Trophoblast cell (in vitro differentiated cells and primary cell): ENCODE measurements at regions not wholly inside any gene's neighbourhood (a gene's known extent, or its start where the extent isn't known, plus 50 kb on each side); places are given as distances from the start of the nearest gene placed in this dataset.

Source experiments
- DNase-seq, 2 donors: peaks; one replicate each; pipeline ENCODE4 v3.0.0-alpha.2; 2016
- H2AFZ ChIP-seq: 2 replicates; pipeline ENCODE4 v1.6.1; 2013; ENCODE audit warnings: low read length, moderate library complexity, mild to moderate bottlenecking; ENCODE audit not compliant: insufficient read depth, poor library complexity
- H2AK5ac ChIP-seq: 2 replicates; pipeline ENCODE4 v1.6.1; 2013; ENCODE audit warnings: mild to moderate bottlenecking, low read length
- H2BK120ac ChIP-seq: 2 replicates; pipeline ENCODE4 v1.6.1; 2013; ENCODE audit warnings: low read length, mild to moderate bottlenecking, moderate library complexity; ENCODE audit not compliant: insufficient read depth, poor library complexity
- H2BK12ac ChIP-seq: 2 replicates; pipeline ENCODE4 v1.6.1; 2013; ENCODE audit warnings: mild to moderate bottlenecking, low read length, moderate library complexity
- H2BK5ac ChIP-seq: 2 replicates; pipeline ENCODE4 v1.6.1; 2013; ENCODE audit warnings: low read length, low read depth, moderate library complexity, mild to moderate bottlenecking; ENCODE audit not compliant: poor library complexity
- H3K14ac ChIP-seq: 2 replicates; pipeline ENCODE4 v1.6.1; 2013; ENCODE audit warnings: mild to moderate bottlenecking, low read length
- H3K18ac ChIP-seq: 2 replicates; pipeline ENCODE4 v1.6.1; 2013; ENCODE audit warnings: mild to moderate bottlenecking, low read length
- H3K23ac ChIP-seq: 2 replicates; pipeline ENCODE4 v1.6.1; 2013; ENCODE audit warnings: low read length
- H3K27ac ChIP-seq: 2 replicates; pipeline ENCODE4 v1.5.1; 2013; ENCODE audit warnings: low read depth, mild to moderate bottlenecking, inconsistent platforms, low read length, moderate library complexity
- H3K27me3 ChIP-seq: 2 replicates; pipeline ENCODE4 v1.6.1; 2013; ENCODE audit warnings: inconsistent platforms, mild to moderate bottlenecking, low read length, moderate library complexity; ENCODE audit not compliant: insufficient read depth
- H3K36me3 ChIP-seq, 2 experiments: 1 replicate in 1 of 2; 2 replicates in 1 of 2; pipeline ENCODE4 v1.6.1; 2013; ENCODE audit warnings: low read length in 2 of 2, mild to moderate bottlenecking in 2 of 2, moderate library complexity in 1 of 2; ENCODE audit not compliant: insufficient read depth in 2 of 2, control insufficient read depth in 1 of 2
- H3K4ac ChIP-seq: 2 replicates; pipeline ENCODE4 v1.6.1; 2013; ENCODE audit warnings: low read depth, mild to moderate bottlenecking, low read length, moderate library complexity
- H3K4me1 ChIP-seq, 2 experiments: 1 replicate in 1 of 2; 2 replicates in 1 of 2; pipeline ENCODE4 v1.6.1; 2013; ENCODE audit warnings: low read length in 2 of 2, mild to moderate bottlenecking in 2 of 2, moderate library complexity in 1 of 2; ENCODE audit not compliant: insufficient read depth in 2 of 2, control insufficient read depth in 1 of 2
- H3K4me2 ChIP-seq: 2 replicates; pipeline ENCODE4 v1.6.1; 2013; ENCODE audit warnings: inconsistent platforms, mild to moderate bottlenecking, low read length, moderate library complexity
- H3K4me3 ChIP-seq: 2 replicates; pipeline ENCODE4 v1.5.1; 2013; ENCODE audit warnings: mild to moderate bottlenecking, low read depth, low read length, inconsistent platforms
- H3K79me1 ChIP-seq: one replicate; pipeline ENCODE4 v1.6.1; 2013; ENCODE audit warnings: low read length
- H3K79me2 ChIP-seq: 2 replicates; pipeline ENCODE4 v1.6.1; 2013; ENCODE audit warnings: low read length, mild to moderate bottlenecking; ENCODE audit not compliant: control insufficient read depth, insufficient read depth, poor library complexity
- H3K9ac ChIP-seq: 2 replicates; pipeline ENCODE4 v1.6.1; 2013; ENCODE audit warnings: mild to moderate bottlenecking, low read length
- H3K9me3 ChIP-seq: 2 replicates; pipeline ENCODE4 v1.6.1; 2013; ENCODE audit warnings: low read depth, mild to moderate bottlenecking, control low read depth, inconsistent platforms, low read length; ENCODE audit not compliant: insufficient read depth
- H4K12ac ChIP-seq: 2 replicates; pipeline ENCODE4 v1.6.1; 2013; ENCODE audit warnings: low read depth, mild to moderate bottlenecking, low read length, moderate library complexity
- H4K8ac ChIP-seq: 2 replicates; pipeline ENCODE4 v1.6.1; 2013; ENCODE audit warnings: low read depth, mild to moderate bottlenecking, low read length, moderate library complexity
- H4K91ac ChIP-seq: one replicate; pipeline ENCODE4 v1.6.1; 2013; ENCODE audit warnings: low read depth, mild to moderate bottlenecking, low read length, moderate library complexity
- WGBS: extraction: QIAGEN DNeasy Blood & Tissue Kit; methylation state at CpG from one replicate; pipeline ENCODE4 v1.1.7; 2013; ENCODE audit warnings: missing lambda C conversion rate; ENCODE audit not compliant: insufficient read length, insufficient coverage; ENCODE audit errors: extremely low coverage; 5-methylcytosine and 5-hydroxymethylcytosine counted together

- Histone ChIP-seq H4K8ac (no peak overlapping the region), H3K79me1 (no peaks in the 10 kb centered on the region), H2AK5ac (no peak overlapping the region), H3K14ac (no peak overlapping the region), H2BK120ac (no peak overlapping the region), H3K27me3 (no peaks in the 10 kb centered on the region), H2BK12ac (no peak overlapping the region), H3K18ac (no peak overlapping the region), H3K23ac (no peak overlapping the region), H3K36me3 (no peaks in the 10 kb centered on the region), H4K91ac (no peak overlapping the region), H4K12ac (no peak overlapping the region), H3K9ac (no peak overlapping the region), H3K4me2 (no peak overlapping the region), H2AFZ (no peak overlapping the region), H3K27ac (no peak overlapping the region), H3K4ac (no peak overlapping the region), H3K9me3 (peaks cover 8% of the 10 kb centered on the region), H3K79me2 (no peaks in the 10 kb centered on the region), H2BK5ac (no peak overlapping the region), H3K4me1 (no peaks in the 10 kb centered on the region), H3K4me3 (no peak overlapping the region)
- DNase-seq, result no peak
- no CpG with 5 or more reads among the region's 2 CpGs for WGBS
These were observed 131.2 kb upstream of the MKI67 start for GRCh38 chr10:128257428-128257827.

- no CpG with 5 or more reads among the region's 3 CpGs for WGBS
- Histone ChIP-seq H2BK5ac (no peak overlapping the region), H4K8ac (no peak overlapping the region), H3K4me3 (no peak overlapping the region), H2BK120ac (no peak overlapping the region), H4K12ac (no peak overlapping the region), H2AFZ (no peak overlapping the region), H3K9me3 (peaks cover 8% of the 10 kb centered on the region), H3K4me1 (no peaks in the 10 kb centered on the region), H3K4ac (no peak overlapping the region), H3K4me2 (no peak overlapping the region), H3K9ac (no peak overlapping the region), H3K18ac (no peak overlapping the region), H3K27me3 (no peaks in the 10 kb centered on the region), H2AK5ac (no peak overlapping the region), H3K36me3 (no peaks in the 10 kb centered on the region), H3K23ac (no peak overlapping the region), H3K14ac (no peak overlapping the region), H3K27ac (no peak overlapping the region), H2BK12ac (no peak overlapping the region), H4K91ac (no peak overlapping the region), H3K79me2 (no peaks in the 10 kb centered on the region), H3K79me1 (no peaks in the 10 kb centered on the region)
- no peak for DNase-seq
These were observed 132.3 kb upstream of the MKI67 start for GRCh38 chr10:128258421-128258976.

- H4K12ac ChIP-seq, result no peak overlapping the region
- H3K79me1 ChIP-seq, result no peaks in the 10 kb centered on the region
- no peak overlapping the region for H4K8ac ChIP-seq
- no peak overlapping the region for H2BK5ac ChIP-seq
- no peak overlapping the region for H3K23ac ChIP-seq
- DNase-seq, result peak; percentile 74 to 89
- no peak overlapping the region for H3K4me2 ChIP-seq
- no peak overlapping the region for H3K4ac ChIP-seq
- no peak overlapping the region for H3K27ac ChIP-seq
- H3K14ac ChIP-seq, result no peak overlapping the region
- no peak overlapping the region for H2BK12ac ChIP-seq
- no peak overlapping the region for H2AFZ ChIP-seq
- H2BK120ac ChIP-seq, result no peak overlapping the region
- H3K4me3 ChIP-seq, result no peak overlapping the region
- H3K27me3 ChIP-seq, result no peaks in the 10 kb centered on the region
- no peak overlapping the region for H3K9ac ChIP-seq
- H3K18ac ChIP-seq, result no peak overlapping the region
- H3K9me3 ChIP-seq, result peaks cover 8% of the 10 kb centered on the region
- no peaks in the 10 kb centered on the region for H3K4me1 ChIP-seq
- WGBS, result no CpG with 5 or more reads among the region's 13 CpGs
- H3K36me3 ChIP-seq, result no peaks in the 10 kb centered on the region
- H3K79me2 ChIP-seq, result no peaks in the 10 kb centered on the region
- no peak overlapping the region for H2AK5ac ChIP-seq
- no peak overlapping the region for H4K91ac ChIP-seq
These were observed 137.9 kb upstream of the MKI67 start for GRCh38 chr10:128263891-128264688.

- no peaks in the 10 kb centered on the region for H3K27me3 ChIP-seq
- no CpG with 5 or more reads among the region's 32 CpGs for WGBS
- H2AK5ac ChIP-seq, result no peak overlapping the region
- no peaks in the 10 kb centered on the region for H3K4me1 ChIP-seq
- H3K9ac ChIP-seq, result no peak overlapping the region
- no peaks in the 10 kb centered on the region for H3K36me3 ChIP-seq
- no peak for DNase-seq
- no peak overlapping the region for H4K91ac ChIP-seq
- no peaks in the 10 kb centered on the region for H3K79me1 ChIP-seq
- no peak overlapping the region for H3K18ac ChIP-seq
- H2BK12ac ChIP-seq, result no peak overlapping the region
- no peak overlapping the region for H3K14ac ChIP-seq
- H3K79me2 ChIP-seq, result no peaks in the 10 kb centered on the region
- no peak overlapping the region for H2BK5ac ChIP-seq
- no peak overlapping the region for H3K4ac ChIP-seq
- no peak overlapping the region for H4K8ac ChIP-seq
- H3K27ac ChIP-seq, result no peak overlapping the region
- no peak overlapping the region for H3K4me2 ChIP-seq
- H4K12ac ChIP-seq, result no peak overlapping the region
- no peak overlapping the region for H2AFZ ChIP-seq
- H2BK120ac ChIP-seq, result no peak overlapping the region
- H3K9me3 ChIP-seq, result peaks cover 2% of the 10 kb centered on the region
- H3K4me3 ChIP-seq, result no peak overlapping the region
- H3K23ac ChIP-seq, result no peak overlapping the region
These were observed 139.4 kb upstream of the MKI67 start for GRCh38 chr10:128265596-128265995.
